Activated naive CD4-positive, alpha-beta T cell treated with anti-CD3 and anti-CD28 coated beads for 36 hours (primary cell): ENCODE measurements at regions not wholly inside any gene's neighbourhood (a gene's known extent, or its start where the extent isn't known, plus 50 kb on each side); places are given as distances from the start of the nearest gene placed in this dataset.

Experiments used
- CTCF ChIA-PET: fragments of 350-600 bp; sonication (Branson Sonifier 250); formaldehyde crosslinking; loops from one replicate; lab custom pipeline; 2021; ENCODE audit warnings: antibody characterized with exemption; lab: Charles Lee
- DNase-seq: peaks from one replicate; pipeline ENCODE4 v3.0.0-alpha.2; 2020
- H3K27ac Mint-ChIP-seq: one replicate; pipeline ENCODE4 v1.8.0; 2021; ENCODE audit warnings: mild to moderate bottlenecking, mixed read lengths
- H3K27me3 Mint-ChIP-seq: one replicate; pipeline ENCODE4 v1.8.0; 2021; ENCODE audit warnings: low read depth, mixed read lengths
- H3K36me3 Mint-ChIP-seq: one replicate; pipeline ENCODE4 v1.8.0; 2021; ENCODE audit warnings: low read depth, mixed read lengths
- H3K4me1 Mint-ChIP-seq: one replicate; pipeline ENCODE4 v1.8.0; 2021; ENCODE audit warnings: low read depth, mixed read lengths
- H3K4me3 Mint-ChIP-seq: one replicate; pipeline ENCODE4 v1.8.0; 2021; ENCODE audit warnings: mild to moderate bottlenecking, moderate library complexity, mixed read lengths
- H3K9me3 Mint-ChIP-seq: one replicate; pipeline ENCODE4 v1.8.0; 2021; ENCODE audit warnings: mixed read lengths
- intact Hi-C: fragments of 100-400 bp; cut with micrococcal nuclease; formaldehyde crosslinking; loops from one replicate; pipeline ENCODE4 v1.15.1; 2023

- no peaks in the 10 kb centered on the region for H3K36me3 Mint-ChIP-seq
- no peak overlapping the region for H3K27ac Mint-ChIP-seq
- H3K9me3 Mint-ChIP-seq = no peaks in the 10 kb centered on the region
- H3K4me3 Mint-ChIP-seq = no peak overlapping the region
- intact Hi-C loops = no loop called here
- DNase-seq = no peak
- no peaks in the 10 kb centered on the region for H3K4me1 Mint-ChIP-seq
- CTCF ChIA-PET = no interaction called here
- H3K27me3 Mint-ChIP-seq = peaks cover 2% of the 10 kb centered on the region
These were observed 111.2 kb upstream of the BET1 start for GRCh38 chr7:94115316-94115715.

DNA sequence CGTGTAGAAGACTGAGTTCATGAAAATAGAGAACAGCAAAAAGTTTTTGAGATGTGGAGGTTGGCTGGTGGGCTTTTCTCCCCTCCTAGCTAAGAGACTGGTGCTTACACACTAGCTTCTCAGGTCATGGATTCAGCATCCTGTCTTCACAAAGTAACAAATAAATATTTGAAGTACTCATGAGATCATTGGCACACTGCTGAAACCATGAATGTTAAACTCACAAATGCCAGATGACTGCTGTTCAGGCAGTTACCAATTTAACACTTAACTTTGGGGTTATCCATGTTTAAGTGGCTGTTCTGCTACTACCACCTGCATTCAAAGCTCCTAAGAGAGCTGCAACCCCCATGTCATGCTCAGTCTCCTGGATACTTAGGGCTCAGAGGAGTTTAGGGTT lies 119.0 kb upstream of the BET1 start:
- no peaks in the 10 kb centered on the region for H3K9me3 Mint-ChIP-seq
- H3K27ac Mint-ChIP-seq = no peak overlapping the region
- no peaks in the 10 kb centered on the region for H3K36me3 Mint-ChIP-seq
- H3K27me3 Mint-ChIP-seq = peaks cover 9% of the 10 kb centered on the region
- intact Hi-C loops = no loop called here
- no peak for DNase-seq
- CTCF ChIA-PET = no interaction called here
- no peaks in the 10 kb centered on the region for H3K4me1 Mint-ChIP-seq
- no peak overlapping the region for H3K4me3 Mint-ChIP-seq

- Mint-ChIP-seq H3K4me3 (no peak overlapping the region), H3K27me3 (peaks cover 10% of the 10 kb centered on the region), H3K9me3 (no peaks in the 10 kb centered on the region), H3K36me3 (no peaks in the 10 kb centered on the region), H3K4me1 (no peaks in the 10 kb centered on the region), H3K27ac (no peak overlapping the region)
- intact Hi-C loops = no loop called here
- CTCF ChIA-PET = no interaction called here
- DNase-seq = no peak
These were observed 122.9 kb upstream of the BET1 start for GRCh38 chr7:94127026-94127425.

DNA sequence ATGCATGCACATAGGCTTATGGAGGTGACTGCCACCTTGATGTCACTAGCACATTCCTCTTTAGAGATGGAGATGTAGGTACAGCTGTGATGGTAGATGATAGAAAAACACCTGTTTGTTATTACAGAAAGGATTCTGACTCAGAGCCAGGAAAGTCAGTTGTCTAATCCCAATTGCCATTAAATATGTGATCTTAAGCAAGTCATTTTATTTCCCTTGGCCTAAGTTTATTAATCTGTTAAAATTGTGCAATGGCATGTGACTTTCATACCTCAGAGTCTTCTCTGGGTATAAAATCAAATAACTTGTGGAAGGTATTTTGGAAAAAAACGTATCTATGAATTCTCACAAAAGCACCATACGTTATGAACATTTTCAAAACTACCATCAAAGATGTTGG lies 123.9 kb upstream of the BET1 start:
- H3K4me1 Mint-ChIP-seq = no peaks in the 10 kb centered on the region
- H3K36me3 Mint-ChIP-seq = no peaks in the 10 kb centered on the region
- DNase-seq = no peak
- H3K9me3 Mint-ChIP-seq = no peaks in the 10 kb centered on the region
- H3K27me3 Mint-ChIP-seq = peaks cover 10% of the 10 kb centered on the region
- CTCF ChIA-PET = no interaction called here
- no peak overlapping the region for H3K4me3 Mint-ChIP-seq
- no peak overlapping the region for H3K27ac Mint-ChIP-seq
- intact Hi-C loops = no loop called here

GRCh38 chr7:94129443-94130140 lies 125.4 kb upstream of the BET1 start:
- intact Hi-C loops = no loop called here
- no peak for DNase-seq
- no peaks in the 10 kb centered on the region for H3K36me3 Mint-ChIP-seq
- H3K27ac Mint-ChIP-seq = no peak overlapping the region
- CTCF ChIA-PET = no interaction called here
- peaks cover 7% of the 10 kb centered on the region for H3K27me3 Mint-ChIP-seq
- no peaks in the 10 kb centered on the region for H3K9me3 Mint-ChIP-seq
- H3K4me3 Mint-ChIP-seq = no peak overlapping the region
- no peaks in the 10 kb centered on the region for H3K4me1 Mint-ChIP-seq

DNA sequence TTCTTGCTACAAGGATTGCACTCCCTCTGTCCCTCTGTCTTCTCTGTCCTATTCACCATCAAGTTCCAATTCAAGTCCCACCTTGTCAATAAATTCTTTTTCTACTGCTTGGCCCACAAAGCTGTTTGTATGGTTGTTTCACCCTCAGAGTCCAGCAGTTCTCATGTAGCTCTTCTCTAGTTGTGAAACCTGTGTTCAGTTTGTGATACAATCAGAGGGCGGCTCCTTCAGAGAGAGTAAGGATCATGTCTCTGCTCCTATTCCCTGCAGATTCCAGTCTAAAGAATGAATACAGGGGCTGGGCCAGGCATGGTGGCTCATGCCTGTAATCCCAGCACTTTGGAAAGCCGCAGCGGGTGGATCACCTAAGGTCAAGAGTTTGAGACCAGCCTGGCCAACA lies 126.6 kb upstream of the BET1 start:
- CTCF ChIA-PET = interaction anchor here (0.6 kb wide), 1 partner anchor 324 kb away, joined by 3 read pairs; no protein-coding TSS in a partner anchor
- Mint-ChIP-seq H3K27ac (no peak overlapping the region), H3K4me3 (no peak overlapping the region)

GRCh38 chr7:94133460-94133859 lies 129.3 kb upstream of the BET1 start:
- peaks cover 6% of the 10 kb centered on the region for H3K27me3 Mint-ChIP-seq
- no peaks in the 10 kb centered on the region for H3K9me3 Mint-ChIP-seq
- H3K36me3 Mint-ChIP-seq = no peaks in the 10 kb centered on the region
- CTCF ChIA-PET = no interaction called here
- intact Hi-C loops = no loop called here
- DNase-seq = no peak
- H3K4me3 Mint-ChIP-seq = no peak overlapping the region
- H3K4me1 Mint-ChIP-seq = no peaks in the 10 kb centered on the region
- no peak overlapping the region for H3K27ac Mint-ChIP-seq

More for the DNA sequence above, 126.6 kb upstream of the BET1 start:
- no peak for DNase-seq
- no peaks in the 10 kb centered on the region for H3K36me3 Mint-ChIP-seq
- intact Hi-C loops = no loop called here
- no peaks in the 10 kb centered on the region for H3K9me3 Mint-ChIP-seq
- no peaks in the 10 kb centered on the region for H3K4me1 Mint-ChIP-seq
- peaks cover 6% of the 10 kb centered on the region for H3K27me3 Mint-ChIP-seq

DNA sequence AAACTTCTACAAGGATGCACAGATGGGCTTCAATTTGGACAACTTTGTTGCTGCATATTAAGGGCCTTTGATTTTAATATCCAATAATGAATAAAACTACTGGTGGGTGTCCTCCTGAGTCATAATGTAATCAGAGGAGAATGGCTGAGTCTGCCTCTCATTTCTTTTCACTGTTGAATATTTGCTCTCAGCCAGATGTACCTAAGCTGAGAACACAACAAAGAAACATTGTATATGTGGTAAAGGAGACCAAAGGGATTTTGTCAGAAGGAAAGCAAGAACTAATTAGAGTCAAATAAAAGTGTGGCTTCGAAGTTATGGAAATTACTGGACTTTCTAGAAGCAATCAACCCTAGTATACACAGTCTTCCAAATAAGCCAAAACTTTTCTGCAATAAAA lies 131.0 kb upstream of the BET1 start:
- peaks cover 6% of the 10 kb centered on the region for H3K27me3 Mint-ChIP-seq
- H3K4me1 Mint-ChIP-seq = no peaks in the 10 kb centered on the region
- H3K27ac Mint-ChIP-seq = no peak overlapping the region
- CTCF ChIA-PET = no interaction called here
- no peak overlapping the region for H3K4me3 Mint-ChIP-seq
- H3K36me3 Mint-ChIP-seq = no peaks in the 10 kb centered on the region
- intact Hi-C loops = no loop called here
- no peak for DNase-seq
- H3K9me3 Mint-ChIP-seq = no peaks in the 10 kb centered on the region

GRCh38 chr7:94142281-94142680 lies 138.1 kb upstream of the BET1 start:
- intact Hi-C loops = no loop called here
- no peaks in the 10 kb centered on the region for H3K4me1 Mint-ChIP-seq
- H3K27ac Mint-ChIP-seq = no peak overlapping the region

DNA sequence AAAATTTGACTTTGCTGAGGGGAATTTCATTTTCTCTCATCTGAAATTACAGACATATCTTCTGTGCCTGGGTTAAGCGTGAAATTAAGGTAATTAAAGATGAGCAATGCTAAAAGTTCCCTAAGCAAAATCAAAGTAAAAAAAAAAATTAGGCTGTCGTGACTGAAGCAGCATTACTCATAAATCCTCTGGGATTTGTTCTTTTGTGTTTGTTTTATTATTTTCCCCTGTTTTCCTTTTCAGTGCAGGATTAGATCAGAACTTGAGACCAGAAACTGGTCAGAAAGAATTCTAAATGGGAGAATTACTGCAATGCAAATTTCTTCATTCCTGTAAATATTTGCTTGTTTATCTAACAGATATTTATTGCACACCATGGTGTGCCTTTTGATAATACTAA lies 141.4 kb upstream of the BET1 start:
- H3K4me3 Mint-ChIP-seq = no peak overlapping the region
- CTCF ChIA-PET = no interaction called here
- no peak for DNase-seq
- no peak overlapping the region for H3K27ac Mint-ChIP-seq
- H3K9me3 Mint-ChIP-seq = no peaks in the 10 kb centered on the region
- H3K4me1 Mint-ChIP-seq = no peaks in the 10 kb centered on the region
- peaks cover 11% of the 10 kb centered on the region for H3K27me3 Mint-ChIP-seq
- H3K36me3 Mint-ChIP-seq = no peaks in the 10 kb centered on the region
- intact Hi-C loops = no loop called here

More at GRCh38 chr7:94142281-94142680, 138.1 kb upstream of the BET1 start:
- no peak for DNase-seq
- no peak overlapping the region for H3K4me3 Mint-ChIP-seq
- H3K27me3 Mint-ChIP-seq = peaks cover 5% of the 10 kb centered on the region
- CTCF ChIA-PET = interaction anchor here (0.7 kb wide), 1 partner anchor 951 kb away, joined by 3 read pairs; no protein-coding TSS in a partner anchor
- no peaks in the 10 kb centered on the region for H3K36me3 Mint-ChIP-seq
- no peaks in the 10 kb centered on the region for H3K9me3 Mint-ChIP-seq

- intact Hi-C loops = no loop called here
- CTCF ChIA-PET = no interaction called here
- Mint-ChIP-seq H3K9me3 (no peaks in the 10 kb centered on the region), H3K4me3 (no peak overlapping the region), H3K27ac (no peak overlapping the region), H3K4me1 (no peaks in the 10 kb centered on the region), H3K36me3 (no peaks in the 10 kb centered on the region), H3K27me3 (peaks cover 11% of the 10 kb centered on the region)
- no peak for DNase-seq
These were observed 142.3 kb upstream of the BET1 start for GRCh38 chr7:94146408-94146807.

DNA sequence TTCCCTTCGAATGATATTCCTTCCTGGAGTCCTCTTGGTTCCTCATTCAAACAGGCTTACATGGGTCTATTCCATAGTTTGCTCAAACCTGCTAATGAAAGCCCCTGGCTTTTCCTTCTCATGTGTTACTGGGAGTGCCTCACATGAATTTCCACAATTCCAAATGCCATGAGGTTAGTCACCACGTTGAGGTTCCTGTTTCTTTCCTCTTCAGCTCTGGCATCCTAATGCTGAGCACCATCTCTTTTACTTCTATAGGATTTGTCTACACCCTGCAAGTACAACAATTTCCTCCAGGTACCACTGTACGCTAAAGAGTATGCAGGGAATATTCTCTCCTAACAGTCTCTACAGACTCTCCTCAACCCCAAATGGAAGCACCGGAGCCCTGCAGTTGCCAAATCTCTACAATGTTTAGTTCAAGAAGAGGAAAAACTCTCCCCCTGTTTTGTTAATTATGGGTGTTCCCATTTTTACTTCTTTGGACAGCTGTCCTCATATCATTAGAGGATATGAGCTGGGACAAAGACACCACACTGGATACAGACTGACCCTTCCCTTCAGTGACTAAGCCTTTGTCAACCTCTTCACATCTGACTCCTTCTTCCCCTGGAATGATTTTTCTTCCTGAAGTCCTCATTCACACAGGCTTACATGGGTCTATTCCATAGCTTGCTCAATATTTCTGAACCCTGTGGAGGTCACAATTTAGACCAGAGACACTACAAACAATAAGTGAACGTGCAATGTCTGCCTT lies 145.8 kb upstream of the BET1 start:
- CTCF ChIA-PET = no interaction called here
- H3K27ac Mint-ChIP-seq = no peak overlapping the region
- DNase-seq = no peak
- H3K4me3 Mint-ChIP-seq = no peak overlapping the region
- H3K36me3 Mint-ChIP-seq = no peaks in the 10 kb centered on the region
- no peaks in the 10 kb centered on the region for H3K9me3 Mint-ChIP-seq
- peaks cover 11% of the 10 kb centered on the region for H3K27me3 Mint-ChIP-seq
- intact Hi-C loops = no loop called here
- H3K4me1 Mint-ChIP-seq = no peaks in the 10 kb centered on the region

DNA sequence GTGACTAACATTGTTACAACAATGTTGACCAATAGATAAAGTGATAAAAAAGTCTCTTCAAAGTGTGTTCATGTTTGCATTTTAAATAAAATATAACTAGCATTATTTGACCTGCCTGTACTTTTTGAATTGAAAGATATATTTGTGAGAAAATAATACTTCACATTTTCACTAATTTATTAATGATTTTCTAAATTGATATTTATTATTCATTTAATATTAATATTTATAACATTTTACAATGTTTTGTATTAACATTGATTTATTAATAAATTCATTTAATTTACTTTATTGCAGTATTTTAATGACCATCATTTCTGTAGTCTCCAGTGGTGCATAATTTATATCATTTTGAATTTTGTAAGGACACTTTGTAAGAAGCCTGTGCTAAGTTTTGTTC lies 150.0 kb upstream of the BET1 start:
- H3K4me3 Mint-ChIP-seq = no peak overlapping the region
- no peaks in the 10 kb centered on the region for H3K4me1 Mint-ChIP-seq
- no peak for DNase-seq
- intact Hi-C loops = no loop called here
- no peaks in the 10 kb centered on the region for H3K36me3 Mint-ChIP-seq
- no peaks in the 10 kb centered on the region for H3K9me3 Mint-ChIP-seq
- H3K27me3 Mint-ChIP-seq = peaks cover 13% of the 10 kb centered on the region
- no peak overlapping the region for H3K27ac Mint-ChIP-seq
- CTCF ChIA-PET = no interaction called here
